DND-41 (cell line): ENCODE measurements at regions not wholly inside any gene's neighbourhood (a gene's known extent, or its start where the extent isn't known, plus 50 kb on each side); places are given as distances from the start of the nearest gene placed in this dataset.

Experiments used
- CTCF ChIP-seq: IDR thresholded peaks from 2 replicates; pipeline ENCODE4 v1.5.1; 2012; ENCODE audit warnings: borderline replicate concordance, low read length, moderate library complexity, mild to moderate bottlenecking; ENCODE audit not compliant: poor library complexity, severe bottlenecking; ENCODE audit errors: extremely low read depth
- EZH2 ChIP-seq: IDR thresholded peaks from 3 replicates; pipeline ENCODE4 v1.6.1; 2012; ENCODE audit warnings: borderline replicate concordance, low read depth, mild to moderate bottlenecking, moderate library complexity, low read length, inconsistent platforms; ENCODE audit not compliant: severe bottlenecking

GRCh38 chr12:88893801-88894200, 313.5 kb upstream of the KITLG start:
- TF ChIP-seq CTCF, result no peak
- TF ChIP-seq EZH2, result no peak
